ENCODE measurements at regions not wholly inside any gene's neighbourhood (a gene's known extent, or its start where the extent isn't known, plus 50 kb on each side); places are given as distances from the start of the nearest gene placed in this dataset.

DNA sequence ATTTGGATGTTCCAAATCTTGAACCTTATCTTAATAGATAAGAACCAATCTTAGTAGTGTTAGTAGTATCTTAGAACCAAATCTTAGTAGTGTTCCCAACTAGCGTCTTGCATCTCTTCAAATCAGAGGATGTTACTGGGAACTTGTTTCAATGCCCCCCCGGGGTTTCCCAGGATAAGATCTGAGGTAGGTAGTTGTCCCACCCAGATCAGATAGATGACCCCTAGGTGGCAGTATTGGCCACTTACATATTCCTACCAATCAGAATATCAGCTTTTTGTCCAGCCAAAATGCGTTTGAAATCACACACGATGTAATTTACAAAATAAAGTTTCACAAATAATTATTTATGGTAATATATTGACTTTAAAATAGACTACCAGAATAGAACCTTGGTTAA is 314.8 kb downstream of the MBD2 start:
- Mint-ChIP-seq H3K36me3 (ENCODE audit: unreplicated experiment) (peaks cover 6% of the 10 kb centered on the region), H3K4me3 (ENCODE audit: unreplicated experiment) (no peak overlapping the region), H3K27me3 (ENCODE audit: unreplicated experiment) (no peaks in the 10 kb centered on the region), H3K9me3 (ENCODE audit: unreplicated experiment) (no peaks in the 10 kb centered on the region), H3K4me1 (ENCODE audit: low read depth, unreplicated experiment) (no peaks in the 10 kb centered on the region), H3K27ac (ENCODE audit: unreplicated experiment) (no peak overlapping the region)
- DNase-seq = no peak
- TF ChIP-seq, protein P1, sequence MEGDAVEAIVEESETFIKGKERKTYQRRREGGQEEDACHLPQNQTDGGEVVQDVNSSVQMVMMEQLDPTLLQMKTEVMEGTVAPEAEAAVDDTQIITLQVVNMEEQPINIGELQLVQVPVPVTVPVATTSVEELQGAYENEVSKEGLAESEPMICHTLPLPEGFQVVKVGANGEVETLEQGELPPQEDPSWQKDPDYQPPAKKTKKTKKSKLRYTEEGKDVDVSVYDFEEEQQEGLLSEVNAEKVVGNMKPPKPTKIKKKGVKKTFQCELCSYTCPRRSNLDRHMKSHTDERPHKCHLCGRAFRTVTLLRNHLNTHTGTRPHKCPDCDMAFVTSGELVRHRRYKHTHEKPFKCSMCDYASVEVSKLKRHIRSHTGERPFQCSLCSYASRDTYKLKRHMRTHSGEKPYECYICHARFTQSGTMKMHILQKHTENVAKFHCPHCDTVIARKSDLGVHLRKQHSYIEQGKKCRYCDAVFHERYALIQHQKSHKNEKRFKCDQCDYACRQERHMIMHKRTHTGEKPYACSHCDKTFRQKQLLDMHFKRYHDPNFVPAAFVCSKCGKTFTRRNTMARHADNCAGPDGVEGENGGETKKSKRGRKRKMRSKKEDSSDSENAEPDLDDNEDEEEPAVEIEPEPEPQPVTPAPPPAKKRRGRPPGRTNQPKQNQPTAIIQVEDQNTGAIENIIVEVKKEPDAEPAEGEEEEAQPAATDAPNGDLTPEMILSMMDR (IDR thresholded peaks at IDR 0.05; ENCODE audit: partially characterized antibody, unreplicated experiment) = peak; percentile 71

DNA sequence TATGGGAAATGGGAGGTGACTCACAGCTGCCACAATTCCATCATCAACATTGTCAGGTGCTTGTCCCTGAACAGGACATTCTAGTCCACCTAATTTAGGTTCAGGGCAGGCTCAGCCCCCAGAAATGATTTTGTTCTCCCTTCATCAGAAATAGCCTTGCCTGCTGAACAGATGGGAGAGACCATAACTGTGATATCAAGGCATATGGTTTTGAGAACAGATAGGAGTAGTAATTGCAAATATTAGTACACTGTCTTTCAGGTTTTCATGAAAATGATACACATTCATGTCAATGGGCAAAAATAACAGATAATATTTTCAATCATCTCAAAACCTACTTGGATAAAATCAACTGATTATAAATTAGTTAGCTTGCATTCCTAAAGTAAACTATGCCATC is 316.5 kb downstream of the MBD2 start:
- no peak overlapping the region for H3K27ac Mint-ChIP-seq (ENCODE audit: unreplicated experiment)
- H3K9me3 Mint-ChIP-seq (ENCODE audit: unreplicated experiment) = no peaks in the 10 kb centered on the region
- no peaks in the 10 kb centered on the region for H3K4me1 Mint-ChIP-seq (ENCODE audit: low read depth, unreplicated experiment)
- peaks cover 6% of the 10 kb centered on the region for H3K36me3 Mint-ChIP-seq (ENCODE audit: unreplicated experiment)
- H3K27me3 Mint-ChIP-seq (ENCODE audit: unreplicated experiment) = no peaks in the 10 kb centered on the region
- H3K4me3 Mint-ChIP-seq (ENCODE audit: unreplicated experiment) = no peak overlapping the region
- DNase-seq = no peak
- TF ChIP-seq, protein P1 (IDR thresholded peaks at IDR 0.05; ENCODE audit: partially characterized antibody, unreplicated experiment) = no peak

DNA sequence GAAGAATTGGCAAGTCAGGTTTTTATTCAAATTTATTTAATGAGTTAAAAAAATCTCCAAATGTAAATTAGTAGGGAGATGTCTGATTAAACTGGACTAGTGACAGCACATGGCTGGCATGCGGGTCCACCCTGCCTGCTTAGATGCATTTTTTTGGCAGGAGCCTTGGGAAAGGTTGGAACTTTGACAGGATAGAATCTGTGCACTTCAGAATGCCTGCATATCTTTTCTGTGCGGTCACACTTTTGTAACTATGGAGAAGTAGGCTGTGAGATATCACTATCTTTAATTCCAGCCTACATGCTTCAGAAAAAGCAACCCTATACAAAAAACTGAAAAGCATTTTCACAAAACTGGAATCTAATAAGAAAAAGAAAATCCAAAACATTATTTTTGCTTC is 317.8 kb downstream of the MBD2 start:
- Mint-ChIP-seq H3K36me3 (ENCODE audit: unreplicated experiment) (peaks cover 6% of the 10 kb centered on the region), H3K9me3 (ENCODE audit: unreplicated experiment) (no peaks in the 10 kb centered on the region), H3K27ac (ENCODE audit: unreplicated experiment) (no peak overlapping the region), H3K4me1 (ENCODE audit: low read depth, unreplicated experiment) (no peaks in the 10 kb centered on the region), H3K27me3 (ENCODE audit: unreplicated experiment) (no peaks in the 10 kb centered on the region), H3K4me3 (ENCODE audit: unreplicated experiment) (no peak overlapping the region)
- TF ChIP-seq, protein P1 (IDR thresholded peaks at IDR 0.05; ENCODE audit: partially characterized antibody, unreplicated experiment) = no peak
- DNase-seq = no peak

DNA sequence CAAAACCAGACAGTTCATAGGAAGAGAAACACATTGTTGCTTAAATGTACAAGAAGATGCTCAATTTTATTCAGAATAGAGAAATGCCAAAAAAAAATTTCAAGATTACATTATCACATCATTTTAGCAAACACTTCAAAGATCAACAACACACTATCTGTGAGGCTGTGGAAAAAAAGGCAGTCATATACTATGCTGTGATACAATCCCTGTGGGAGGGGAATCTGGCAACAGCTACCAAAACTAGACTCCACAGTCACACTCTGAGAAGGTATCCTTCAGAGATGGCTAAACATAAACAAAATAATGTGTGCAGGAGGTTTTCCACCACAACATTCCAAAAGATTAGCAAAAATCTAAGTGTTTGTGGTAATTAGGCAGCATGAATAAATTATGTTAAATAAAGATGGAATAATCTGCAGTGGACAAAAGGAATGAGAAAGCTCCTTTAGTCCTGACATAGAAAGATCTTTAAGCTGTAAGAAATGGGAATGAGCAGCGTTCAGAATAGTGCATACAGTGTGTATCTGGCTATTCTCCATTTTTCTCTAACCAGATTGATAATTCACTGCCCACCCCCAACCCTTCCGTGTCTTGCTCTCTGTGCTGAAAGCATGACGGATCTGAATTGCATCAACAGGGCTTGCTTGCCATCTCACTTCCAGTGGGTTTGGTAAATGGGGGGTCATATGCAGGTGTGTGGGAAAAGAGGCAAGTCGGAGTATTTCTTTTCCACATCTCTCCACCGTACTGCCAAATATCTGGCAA is 329.6 kb downstream of the MBD2 start:
- Mint-ChIP-seq H3K9me3 (ENCODE audit: unreplicated experiment) (no peaks in the 10 kb centered on the region), H3K4me3 (ENCODE audit: unreplicated experiment) (no peak overlapping the region), H3K27me3 (ENCODE audit: unreplicated experiment) (peaks cover 2% of the 10 kb centered on the region), H3K27ac (ENCODE audit: unreplicated experiment) (no peak overlapping the region), H3K4me1 (ENCODE audit: low read depth, unreplicated experiment) (no peaks in the 10 kb centered on the region), H3K36me3 (ENCODE audit: unreplicated experiment) (no peaks in the 10 kb centered on the region)
- TF ChIP-seq, protein P1 (IDR thresholded peaks at IDR 0.05; ENCODE audit: partially characterized antibody, unreplicated experiment) = no peak
- DNase-seq = no peak

DNA sequence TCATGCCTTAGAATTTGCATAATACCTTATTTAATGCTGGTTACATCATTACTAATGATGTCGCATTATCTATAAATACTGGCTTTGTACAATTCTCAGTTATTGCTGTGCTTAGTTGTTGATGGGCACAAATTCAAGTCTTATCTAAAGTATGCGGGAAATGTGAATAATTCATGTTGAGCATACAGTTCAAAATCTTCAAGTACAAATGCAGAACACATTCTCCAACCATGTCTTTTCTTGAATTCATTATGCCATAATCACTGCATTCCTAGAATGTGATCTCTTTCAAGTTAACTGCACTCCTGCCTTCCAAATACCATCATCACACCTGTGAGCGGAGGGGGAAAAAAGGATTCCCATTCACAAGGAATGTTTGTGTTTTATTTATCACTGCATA is 337.0 kb downstream of the MBD2 start:
- no peaks in the 10 kb centered on the region for H3K36me3 Mint-ChIP-seq (ENCODE audit: unreplicated experiment)
- no peak for DNase-seq
- H3K27ac Mint-ChIP-seq (ENCODE audit: unreplicated experiment) = no peak overlapping the region

More for the DNA sequence above, 337.0 kb downstream of the MBD2 start:
- TF ChIP-seq, protein P1 (IDR thresholded peaks at IDR 0.05; ENCODE audit: partially characterized antibody, unreplicated experiment) = no peak
- Mint-ChIP-seq H3K27me3 (ENCODE audit: unreplicated experiment) (no peaks in the 10 kb centered on the region), H3K9me3 (ENCODE audit: unreplicated experiment) (no peaks in the 10 kb centered on the region), H3K4me3 (ENCODE audit: unreplicated experiment) (no peak overlapping the region), H3K4me1 (ENCODE audit: low read depth, unreplicated experiment) (no peaks in the 10 kb centered on the region)

All from glutamatergic neuron (in vitro differentiated cells).